Astrocyte of the hippocampus (primary cell): ENCODE measurements at regions not wholly inside any gene's neighbourhood (a gene's known extent, or its start where the extent isn't known, plus 50 kb on each side); places are given as distances from the start of the nearest gene placed in this dataset.
A peak's percentile ranks its signal among the peaks of the same experiment; 100 is the strongest.
"Not testable (repeated sequence)": the region's sequence is repeated elsewhere in the genome, so short reads cannot be mapped to it uniquely, and the experiment has no call there.

Experiments used
- DNase-seq: peaks from one replicate; pipeline ENCODE4 v3.0.0; 2011; ENCODE audit warnings: low read depth, low spot score

- DNase-seq = not testable (repeated sequence)
Measured at GRCh38 chr10:55162321-55162720, 361.3 kb upstream of the PCDH15 start.

GRCh38 chr10:55160655-55161283 lies 359.7 kb upstream of the PCDH15 start:
- DNase-seq = no peak

- no peak for DNase-seq
Measured at GRCh38 chr10:55158633-55159032, 357.6 kb upstream of the PCDH15 start.

- DNase-seq = peak; percentile 87
Measured at GRCh38 chr10:55146032-55146431, 345.0 kb upstream of the PCDH15 start.

GRCh38 chr10:55144001-55144400 lies 343.0 kb upstream of the PCDH15 start:
- DNase-seq = no peak

- DNase-seq = no peak
Measured at GRCh38 chr10:55141892-55142291, 340.9 kb upstream of the PCDH15 start.

- DNase-seq = no peak
Measured at GRCh38 chr10:55137063-55137462, 336.0 kb upstream of the PCDH15 start.

GRCh38 chr10:55104738-55105137 lies 303.7 kb upstream of the PCDH15 start:
- no peak for DNase-seq

GRCh38 chr10:55098452-55098851 lies 297.4 kb upstream of the PCDH15 start:
- no peak for DNase-seq

GRCh38 chr10:55091691-55092328 lies 290.8 kb upstream of the PCDH15 start:
- DNase-seq = peak; percentile 32

GRCh38 chr10:55078121-55078520 lies 277.1 kb upstream of the PCDH15 start:
- DNase-seq = no peak

GRCh38 chr10:55065185-55065584 lies 264.2 kb upstream of the PCDH15 start:
- no peak for DNase-seq

- DNase-seq = peak; percentile 35
Measured at GRCh38 chr10:55063811-55064210, 262.8 kb upstream of the PCDH15 start.

- DNase-seq = no peak
Measured at GRCh38 chr10:55062349-55062748, 261.3 kb upstream of the PCDH15 start.

GRCh38 chr10:55058800-55059199 lies 257.8 kb upstream of the PCDH15 start:
- peak; percentile 34 for DNase-seq

GRCh38 chr10:55051515-55051914 lies 250.5 kb upstream of the PCDH15 start:
- DNase-seq = no peak

GRCh38 chr10:55048830-55049498 lies 247.9 kb upstream of the PCDH15 start:
- no peak for DNase-seq

- no peak for DNase-seq
Measured at GRCh38 chr10:55043540-55043939, 242.5 kb upstream of the PCDH15 start.

GRCh38 chr10:55033061-55033460 lies 232.0 kb upstream of the PCDH15 start:
- no peak for DNase-seq

- peak; percentile 41 for DNase-seq
Measured at GRCh38 chr10:55024713-55025112, 223.7 kb upstream of the PCDH15 start.

GRCh38 chr10:55019439-55019838 lies 218.4 kb upstream of the PCDH15 start:
- DNase-seq = peak; percentile 85

GRCh38 chr10:55013318-55013717 lies 212.3 kb upstream of the PCDH15 start:
- DNase-seq = no peak

GRCh38 chr10:55002420-55002819 lies 201.4 kb upstream of the PCDH15 start:
- peak; percentile 22 for DNase-seq
